ENCODE measurements at regions not wholly inside any gene's neighbourhood (a gene's known extent, or its start where the extent isn't known, plus 50 kb on each side); places are given as distances from the start of the nearest gene placed in this dataset.

GRCh38 chr16:64826374-64826773 lies 295.5 kb downstream of the CDH11 start:
- Histone ChIP-seq H3K9me3 (ENCODE audit: control insufficient read depth in 1 of 2, low read length in 2 of 2) (no peaks in the 10 kb centered on the region), H3K4me3 (ENCODE audit: low read length in 2 of 2) (no peak overlapping the region), H3K27ac (ENCODE audit: low read depth, low read length) (no peak overlapping the region), H3K27me3 (ENCODE audit: insufficient read depth, low read length) (no peaks in the 10 kb centered on the region), H3K36me3 (ENCODE audit: insufficient read depth, low read length) (no peaks in the 10 kb centered on the region), H3K4me1 (ENCODE audit: insufficient read depth, low read length) (no peaks in the 10 kb centered on the region)
- no peaks in the 10 kb centered on the region for H3K36me3 Mint-ChIP-seq
- no peak overlapping the region for H3K4me3 Mint-ChIP-seq
- no peaks in the 10 kb centered on the region for H3K4me1 Mint-ChIP-seq
- POLR2A ChIA-PET (ENCODE audit: partially characterized antibody), result no interaction called here
- CTCF ChIA-PET (ENCODE audit: partially characterized antibody), result no interaction called here
- intact Hi-C loops (cut with micrococcal nuclease), result no loop called here
- no peak for DNase-seq
- H3K27ac Mint-ChIP-seq, result no peak overlapping the region
- peaks cover 6 to 24% (median 8%) of the 10 kb centered on the region in 8 donors for H3K9me3 Mint-ChIP-seq
- no peaks in the 10 kb centered on the region for H3K27me3 Mint-ChIP-seq

DNA sequence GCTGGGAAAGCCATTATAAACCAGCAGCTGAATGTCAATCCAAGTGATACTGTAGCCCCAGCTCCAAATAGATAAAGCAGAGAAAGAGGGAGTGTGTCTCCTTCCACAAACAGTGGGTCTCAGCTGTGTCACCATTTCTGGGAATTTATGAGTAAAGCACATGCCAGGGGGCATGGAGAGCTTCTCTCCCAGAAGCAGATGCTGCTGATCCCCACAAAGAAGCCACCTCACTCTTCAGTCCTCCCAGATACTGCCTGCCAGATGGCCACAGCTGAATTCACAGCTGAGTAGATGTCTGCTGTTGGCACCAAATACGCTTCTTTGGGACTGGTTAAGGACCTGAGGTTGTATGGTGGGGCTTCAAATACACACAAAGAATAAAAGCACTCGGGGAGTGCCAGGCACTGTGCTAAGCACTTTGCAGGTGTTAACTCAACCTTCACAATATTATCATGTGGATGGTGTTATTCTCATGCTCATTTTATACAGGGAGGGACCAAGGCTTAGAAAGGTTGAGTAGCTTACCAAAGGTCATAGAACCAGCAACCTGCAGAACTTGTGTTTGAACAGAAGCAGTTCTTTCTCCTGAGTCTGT lies 298.3 kb downstream of the CDH11 start:
- Mint-ChIP-seq H3K27me3 (no peaks in the 10 kb centered on the region), H3K4me3 (no peak overlapping the region), H3K9me3 (peaks cover 7 to 27% (median 15%) of the 10 kb centered on the region in 8 donors), H3K27ac (no peak overlapping the region), H3K36me3 (no peaks in the 10 kb centered on the region), H3K4me1 (no peaks in the 10 kb centered on the region)
- Histone ChIP-seq H3K36me3 (ENCODE audit: insufficient read depth, low read length) (no peaks in the 10 kb centered on the region), H3K4me3 (ENCODE audit: low read length in 2 of 2) (no peak overlapping the region), H3K27ac (ENCODE audit: low read depth, low read length) (no peak overlapping the region), H3K4me1 (ENCODE audit: insufficient read depth, low read length) (no peaks in the 10 kb centered on the region), H3K9me3 (ENCODE audit: control insufficient read depth in 1 of 2, low read length in 2 of 2) (no peaks in the 10 kb centered on the region), H3K27me3 (ENCODE audit: insufficient read depth, low read length) (no peaks in the 10 kb centered on the region)
- ChIA-PET POLR2A (ENCODE audit: partially characterized antibody) (no interaction called here), CTCF (ENCODE audit: partially characterized antibody) (no interaction called here)
- intact Hi-C loops (cut with micrococcal nuclease), result no loop called here
- DNase-seq, result no peak

- no peaks in the 10 kb centered on the region for H3K36me3 ChIP-seq (ENCODE audit: insufficient read depth, low read length)
- no peaks in the 10 kb centered on the region for H3K4me1 Mint-ChIP-seq
- ChIA-PET CTCF (ENCODE audit: partially characterized antibody) (no interaction called here), POLR2A (ENCODE audit: partially characterized antibody) (no interaction called here)
- H3K27me3 Mint-ChIP-seq, result no peaks in the 10 kb centered on the region
- H3K9me3 ChIP-seq (ENCODE audit: control insufficient read depth in 1 of 2, low read length in 2 of 2), result no peaks in the 10 kb centered on the region
- H3K27me3 ChIP-seq (ENCODE audit: insufficient read depth, low read length), result no peaks in the 10 kb centered on the region
- H3K27ac ChIP-seq (ENCODE audit: low read depth, low read length), result no peak overlapping the region
- H3K9me3 Mint-ChIP-seq, result peaks cover 7 to 39% (median 18%) of the 10 kb centered on the region in 8 donors
- H3K27ac Mint-ChIP-seq, result no peak overlapping the region
- no peak overlapping the region for H3K4me3 ChIP-seq (ENCODE audit: low read length in 2 of 2)
- intact Hi-C loops (cut with micrococcal nuclease), result no loop called here
- DNase-seq, result no peak
- no peaks in the 10 kb centered on the region for H3K4me1 ChIP-seq (ENCODE audit: insufficient read depth, low read length)
- no peak overlapping the region for H3K4me3 Mint-ChIP-seq
- no peaks in the 10 kb centered on the region for H3K36me3 Mint-ChIP-seq
These were observed 311.8 kb downstream of the CDH11 start for GRCh38 chr16:64809876-64810629.

DNA sequence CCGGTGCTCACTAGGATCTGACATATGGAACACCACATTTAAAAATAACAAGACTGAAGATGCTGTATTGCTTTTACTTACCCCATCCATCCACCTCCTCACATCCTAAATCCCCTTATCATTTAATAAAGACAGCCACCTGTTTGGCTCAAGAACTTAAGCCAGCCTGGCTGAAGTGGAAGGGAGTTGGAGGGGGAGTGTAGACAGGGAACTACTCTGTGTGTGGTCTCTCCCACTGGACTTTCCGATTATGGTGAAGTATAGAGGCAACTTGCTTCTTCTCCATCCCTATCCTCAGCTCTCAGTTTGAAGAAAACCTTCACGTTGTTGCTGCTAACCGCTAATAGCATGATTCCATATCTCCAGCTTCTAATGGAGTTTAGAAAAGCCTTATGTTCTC lies 313.4 kb downstream of the CDH11 start:
- Mint-ChIP-seq H3K36me3 (no peaks in the 10 kb centered on the region), H3K4me1 (no peaks in the 10 kb centered on the region), H3K4me3 (no peak overlapping the region), H3K27ac (no peak overlapping the region), H3K9me3 (peaks cover 7 to 49% (median 22%) of the 10 kb centered on the region in 8 donors), H3K27me3 (no peaks in the 10 kb centered on the region)
- ChIA-PET POLR2A (ENCODE audit: partially characterized antibody) (no interaction called here), CTCF (ENCODE audit: partially characterized antibody) (no interaction called here)
- Histone ChIP-seq H3K9me3 (ENCODE audit: control insufficient read depth in 1 of 2, low read length in 2 of 2) (no peaks in the 10 kb centered on the region), H3K4me1 (ENCODE audit: insufficient read depth, low read length) (no peaks in the 10 kb centered on the region), H3K27ac (ENCODE audit: low read depth, low read length) (no peak overlapping the region), H3K4me3 (ENCODE audit: low read length in 2 of 2) (no peak overlapping the region), H3K27me3 (ENCODE audit: insufficient read depth, low read length) (no peaks in the 10 kb centered on the region), H3K36me3 (ENCODE audit: insufficient read depth, low read length) (no peaks in the 10 kb centered on the region)
- DNase-seq, result no peak
- intact Hi-C loops (cut with micrococcal nuclease), result no loop called here

DNA sequence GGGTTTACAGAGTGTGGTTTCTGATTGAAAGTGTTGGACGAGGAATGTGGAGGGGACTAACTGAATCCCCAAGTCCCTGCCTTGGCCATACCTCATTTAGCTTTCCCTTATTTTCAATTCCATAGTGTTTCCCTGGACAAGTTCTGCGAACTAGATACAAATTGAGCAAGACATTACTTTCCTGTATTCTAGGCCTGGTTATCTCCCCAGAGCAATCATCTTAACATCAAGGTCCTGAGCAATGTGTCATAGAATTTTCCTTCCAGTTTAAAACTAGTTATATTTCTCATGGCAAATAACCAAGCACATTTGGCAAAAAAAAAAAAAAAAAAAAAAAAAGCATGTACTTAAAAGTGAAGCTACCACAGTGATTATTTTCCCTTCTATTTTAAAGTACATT lies 330.1 kb downstream of the CDH11 start:
- Histone ChIP-seq H3K4me3 (ENCODE audit: low read length in 2 of 2) (no peak overlapping the region), H3K36me3 (ENCODE audit: insufficient read depth, low read length) (no peaks in the 10 kb centered on the region), H3K4me1 (ENCODE audit: insufficient read depth, low read length) (no peaks in the 10 kb centered on the region), H3K9me3 (ENCODE audit: control insufficient read depth in 1 of 2, low read length in 2 of 2) (peaks cover 0 to 6% of the 10 kb centered on the region in 2 donors), H3K27ac (ENCODE audit: low read depth, low read length) (no peak overlapping the region), H3K27me3 (ENCODE audit: insufficient read depth, low read length) (no peaks in the 10 kb centered on the region)
- DNase-seq, result no peak
- no peaks in the 10 kb centered on the region for H3K36me3 Mint-ChIP-seq
- no peaks in the 10 kb centered on the region for H3K4me1 Mint-ChIP-seq
- ChIA-PET POLR2A (ENCODE audit: partially characterized antibody) (no interaction called here), CTCF (ENCODE audit: partially characterized antibody) (no interaction called here)
- H3K9me3 Mint-ChIP-seq, result peaks cover 0 to 21% (median 16%) of the 10 kb centered on the region in 8 donors
- intact Hi-C loops (cut with micrococcal nuclease), result no loop called here
- no peak overlapping the region for H3K27ac Mint-ChIP-seq
- H3K27me3 Mint-ChIP-seq, result no peaks in the 10 kb centered on the region
- no peak overlapping the region for H3K4me3 Mint-ChIP-seq

DNA sequence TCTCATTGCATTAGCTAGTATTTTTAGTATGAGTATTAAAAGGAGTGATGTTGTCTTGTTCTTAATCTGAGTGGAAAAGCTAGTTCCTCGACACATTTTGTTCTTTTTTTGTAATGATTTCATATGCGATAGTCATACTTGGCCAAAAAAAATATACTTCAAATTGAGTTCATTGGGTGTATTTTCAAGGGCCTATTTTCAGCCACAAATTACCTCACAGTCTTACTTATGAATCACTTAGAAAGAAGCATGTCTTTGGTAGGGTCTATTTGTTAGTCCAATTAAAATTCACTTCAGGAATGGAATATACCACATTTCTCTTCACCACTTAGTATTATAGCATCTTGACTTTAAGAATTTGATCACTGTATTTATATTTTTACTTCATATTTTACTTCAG lies 337.2 kb downstream of the CDH11 start:
- ChIA-PET CTCF (ENCODE audit: partially characterized antibody) (no interaction called here), POLR2A (ENCODE audit: partially characterized antibody) (no interaction called here)
- no peaks in the 10 kb centered on the region for H3K27me3 ChIP-seq (ENCODE audit: insufficient read depth, low read length)
- Mint-ChIP-seq H3K36me3 (no peaks in the 10 kb centered on the region), H3K4me3 (no peak overlapping the region), H3K4me1 (no peaks in the 10 kb centered on the region), H3K9me3 (peaks cover 2 to 24% (median 7%) of the 10 kb centered on the region in 8 donors), H3K27me3 (no peaks in the 10 kb centered on the region), H3K27ac (no peak overlapping the region)
- no peak for DNase-seq
- H3K36me3 ChIP-seq (ENCODE audit: insufficient read depth, low read length), result no peaks in the 10 kb centered on the region
- intact Hi-C loops (cut with micrococcal nuclease), result no loop called here
- H3K4me3 ChIP-seq (ENCODE audit: low read length in 2 of 2), result no peak overlapping the region
- peaks cover 0 to 4% of the 10 kb centered on the region in 2 donors for H3K9me3 ChIP-seq (ENCODE audit: control insufficient read depth in 1 of 2, low read length in 2 of 2)
- no peaks in the 10 kb centered on the region for H3K4me1 ChIP-seq (ENCODE audit: insufficient read depth, low read length)
- no peak overlapping the region for H3K27ac ChIP-seq (ENCODE audit: low read depth, low read length)

- H3K4me1 ChIP-seq (ENCODE audit: insufficient read depth, low read length), result no peaks in the 10 kb centered on the region
- H3K36me3 Mint-ChIP-seq, result no peaks in the 10 kb centered on the region
- ChIA-PET POLR2A (ENCODE audit: partially characterized antibody) (no interaction called here), CTCF (ENCODE audit: partially characterized antibody) (no interaction called here)
- peaks cover 3 to 21% (median 9%) of the 10 kb centered on the region in 8 donors for H3K9me3 Mint-ChIP-seq
- no peak overlapping the region for H3K27ac Mint-ChIP-seq
- no peaks in the 10 kb centered on the region for H3K9me3 ChIP-seq (ENCODE audit: control insufficient read depth in 1 of 2, low read length in 2 of 2)
- intact Hi-C loops (cut with micrococcal nuclease), result no loop called here
- H3K27me3 Mint-ChIP-seq, result no peaks in the 10 kb centered on the region
- H3K4me3 ChIP-seq (ENCODE audit: low read length in 2 of 2), result no peak overlapping the region
- H3K4me3 Mint-ChIP-seq, result no peak overlapping the region
- no peaks in the 10 kb centered on the region for H3K27me3 ChIP-seq (ENCODE audit: insufficient read depth, low read length)
- no peaks in the 10 kb centered on the region for H3K4me1 Mint-ChIP-seq
- DNase-seq, result no peak
- H3K36me3 ChIP-seq (ENCODE audit: insufficient read depth, low read length), result no peaks in the 10 kb centered on the region
- no peak overlapping the region for H3K27ac ChIP-seq (ENCODE audit: low read depth, low read length)
These were observed 339.4 kb downstream of the CDH11 start for GRCh38 chr16:64782484-64782883.
